K562 (cell line): ENCODE measurements at regions not wholly inside any gene's neighbourhood (a gene's known extent, or its start where the extent isn't known, plus 50 kb on each side); places are given as distances from the start of the nearest gene placed in this dataset.
A peak's percentile ranks its signal among the peaks of the same experiment; 100 is the strongest.

Experiments used
- ATAC-seq: fragments of 200-7000 bp; cut with Tn5 transposase; 3 replicates; pipeline ENCODE4 v1.9.1; 2020; ENCODE audit warnings: moderate library complexity
- BruUV-seq: library from RNA; stranded (reverse); fragments of 400-500 nt; replicated peaks from 2 replicates; lab custom pipeline; 2021; lab: Mats Ljungman, UMichigan
- CTCF ChIA-PET: fragments of 300-600 bp; formaldehyde crosslinking; extraction: SDS; loops from one replicate; lab custom pipeline; 2021; ENCODE audit warnings: low intra/inter-chr PET ratio; lab: Yijun Ruan, JAX
- POLR2A ChIA-PET: fragments of 300-600, 350-650 bp; sonication (Branson Sonifier 250); formaldehyde crosslinking; extraction: SDS; loops from one replicate; lab custom pipeline; 2021; ENCODE audit warnings: antibody characterized with exemption, inconsistent platforms; lab: Yijun Ruan, JAX
- DNase-seq, 4 experiments: peaks; one replicate each; pipeline versions ENCODE4 v3.0.0 to v3.0.0-alpha.2; 2011 to 2018; ENCODE audit warnings: low spot score in 3 of 4, mixed read lengths in 3 of 4; ENCODE audit errors: extremely low read depth in 1 of 4
- FAIRE-seq: peaks from 2 replicates; lab custom pipeline; 2011; peaks lifted over from hg19 to GRCh38; lab: Jason Lieb, UNC
- H2AFZ ChIP-seq: 2 replicates; pipeline ENCODE4 v1.6.0; 2011; ENCODE audit warnings: low read depth, low read length, control low read depth, inconsistent platforms
- H3K27ac ChIP-seq: fragments of 200-600 bp; 3 replicates; pipeline ENCODE4 v1.8.0; 2011; ENCODE audit warnings: low read depth, mild to moderate bottlenecking, control low read depth, inconsistent platforms, low read length, moderate library complexity, mixed read lengths; ENCODE audit errors: extremely low read depth
- H3K27me3 ChIP-seq, 2 experiments: fragments of 300-600 bp in 1 of 2; 2 replicates in 1 of 2; 3 replicates in 1 of 2; pipeline versions ENCODE4 v1.6.0 to v1.8.0; 2011; ENCODE audit warnings: inconsistent platforms in 2 of 2, low read length in 2 of 2, mild to moderate bottlenecking in 1 of 2, mixed read lengths in 1 of 2, moderate library complexity in 1 of 2; ENCODE audit not compliant: control insufficient read depth in 2 of 2, insufficient read depth in 2 of 2
- H3K36me3 ChIP-seq: fragments of 300-600 bp; 3 replicates; pipeline ENCODE4 v1.8.0; 2011; ENCODE audit warnings: mild to moderate bottlenecking, low read length, inconsistent platforms; ENCODE audit not compliant: control insufficient read depth, insufficient read depth
- H3K4me1 ChIP-seq, 2 experiments: fragments of 200-600 bp in 1 of 2; replicated peaks in 1 of 2; 2 replicates in 1 of 2; 3 replicates in 1 of 2; pipeline versions ENCODE4 v1.5.1 to v1.8.0; 2011; ENCODE audit warnings: inconsistent platforms in 2 of 2, low read length in 2 of 2, mild to moderate bottlenecking in 1 of 2, mixed read lengths in 1 of 2, moderate library complexity in 1 of 2; ENCODE audit not compliant: control insufficient read depth in 2 of 2, insufficient read depth in 2 of 2
- H3K4me2 ChIP-seq: 2 replicates; pipeline ENCODE4 v1.6.1; 2011; ENCODE audit warnings: low read length, control low read depth, inconsistent platforms, mixed read lengths; ENCODE audit not compliant: insufficient read depth
- H3K4me3 ChIP-seq: fragments of 200-600 bp; sonication (generic), shearing (Covaris generic); 2 replicates; pipeline ENCODE4 v1.5.1; 2016; ENCODE audit warnings: control low read depth, inconsistent platforms
- H3K79me2 ChIP-seq: fragments of 200-600 bp; 3 replicates; pipeline ENCODE4 v1.8.0; 2011; ENCODE audit warnings: low read length, inconsistent platforms; ENCODE audit not compliant: control insufficient read depth, insufficient read depth
- H3K9ac ChIP-seq, 2 experiments: 2 replicates each; pipeline versions ENCODE4 v1.6.0 to v1.6.1; 2011; ENCODE audit warnings: low read depth in 2 of 2, low read length in 2 of 2, control low read depth in 1 of 2, inconsistent platforms in 1 of 2, mild to moderate bottlenecking in 1 of 2, mixed read lengths in 1 of 2; ENCODE audit not compliant: insufficient read depth in 1 of 2
- H3K9me1 ChIP-seq: one replicate; pipeline ENCODE4 v1.6.0; 2011; ENCODE audit warnings: inconsistent platforms, mild to moderate bottlenecking, low read length, moderate library complexity; ENCODE audit not compliant: control insufficient read depth, insufficient read depth
- H3K9me3 ChIP-seq: replicated peaks from 2 replicates; pipeline ENCODE4 v1.5.1; 2011; ENCODE audit warnings: low read depth, low read length, inconsistent platforms; ENCODE audit not compliant: control insufficient read depth, insufficient read depth
- H4K20me1 ChIP-seq: replicated peaks from 2 replicates; pipeline ENCODE4 v1.6.1; 2011; ENCODE audit warnings: low read length, inconsistent platforms, mixed read lengths; ENCODE audit not compliant: control insufficient read depth, insufficient read depth
- DMBX1 ChIP-seq: fragments of 250-450 bp; sonication (Bioruptor Pico); IDR thresholded peaks from 2 replicates; pipeline ENCODE4 v1.8.0; 2022; ENCODE audit warnings: inconsistent platforms, mild to moderate bottlenecking, moderate library complexity, borderline replicate concordance
- IRF2 ChIP-seq: sonication (generic); formaldehyde crosslinking; IDR thresholded peaks from 2 replicates; pipeline ENCODE4 v1.8.1; 2022; ENCODE audit warnings: mild to moderate bottlenecking, missing genetic modification reagents
- KDM1A ChIP-seq, 2 experiments: fragments of 450-650 bp; IDR thresholded peaks; 2 replicates each; pipeline ENCODE4 v1.6.1; 2016; ENCODE audit warnings: mild to moderate bottlenecking in 2 of 2
- ZNF174 ChIP-seq: fragments of 250-450 bp; sonication (Bioruptor Pico); IDR thresholded peaks from 2 replicates; pipeline ENCODE4 v1.4.0; 2020; ENCODE audit warnings: mild to moderate bottlenecking
- ZNF3 ChIP-seq: fragments of 250-450 bp; sonication (Bioruptor Pico); IDR thresholded peaks from 2 replicates; pipeline ENCODE4 v1.5.0; 2021; ENCODE audit warnings: mild to moderate bottlenecking, moderate library complexity
- ZNF57 ChIP-seq: fragments of 450-650 bp; formaldehyde crosslinking; IDR thresholded peaks from 2 replicates; pipeline ENCODE4 v1.4.0; 2020; ENCODE audit warnings: mild to moderate bottlenecking, moderate library complexity
- WGBS: fragments of 100-300 bp; shearing (Covaris generic); methylation state at CpG from one replicate; pipeline ENCODE4 v1.1.6; 2016; ENCODE audit warnings: low coverage, mixed read lengths; ENCODE audit not compliant: insufficient coverage; ENCODE audit errors: missing lambda C conversion rate; 5-methylcytosine and 5-hydroxymethylcytosine counted together
- in situ Hi-C: fragments of 300-500 bp; cut with MboI; formaldehyde crosslinking; loops from 4 replicates; pipeline ENCODE4 v1.15.0; 2018; ENCODE audit warnings: inconsistent platforms, mixed read lengths
- intact Hi-C: fragments of 100-400 bp; cut with micrococcal nuclease; formaldehyde crosslinking; loops from 2 replicates; pipeline ENCODE4 v1.14.2; 2022
- TF ChIP-seq, protein P1 (sequence below): fragments of 250-450 bp; sonication (Bioruptor Pico); IDR thresholded peaks from 2 replicates; pipeline ENCODE4 v1.8.0; 2022; ENCODE audit warnings: moderate library complexity, mild to moderate bottlenecking, inconsistent platforms

DNA sequence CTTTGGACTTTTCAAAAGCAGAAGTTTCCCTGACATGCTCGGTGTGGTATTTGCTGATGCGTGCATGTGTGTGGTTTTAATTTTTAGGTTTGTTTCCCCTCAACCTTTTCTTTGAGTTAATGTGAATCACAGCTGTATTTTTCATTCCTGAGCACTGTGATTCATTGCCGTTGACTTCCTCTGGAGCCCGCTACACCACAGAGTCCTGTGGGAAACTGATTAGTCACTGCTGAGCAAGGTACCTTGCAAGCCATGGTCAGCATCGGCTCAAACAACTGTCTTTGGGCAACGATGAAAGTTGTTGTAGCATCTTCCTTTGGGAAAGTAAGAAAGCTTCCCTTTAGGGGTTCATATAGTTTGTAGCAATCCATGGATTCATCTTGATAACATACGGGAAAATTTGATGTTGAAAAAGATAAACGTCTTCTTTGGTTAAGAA, 57.5 kb downstream of the RIN2 start:
- CTCF ChIA-PET = no interaction called here
- no peak overlapping the region for H3K9ac ChIP-seq

DNA sequence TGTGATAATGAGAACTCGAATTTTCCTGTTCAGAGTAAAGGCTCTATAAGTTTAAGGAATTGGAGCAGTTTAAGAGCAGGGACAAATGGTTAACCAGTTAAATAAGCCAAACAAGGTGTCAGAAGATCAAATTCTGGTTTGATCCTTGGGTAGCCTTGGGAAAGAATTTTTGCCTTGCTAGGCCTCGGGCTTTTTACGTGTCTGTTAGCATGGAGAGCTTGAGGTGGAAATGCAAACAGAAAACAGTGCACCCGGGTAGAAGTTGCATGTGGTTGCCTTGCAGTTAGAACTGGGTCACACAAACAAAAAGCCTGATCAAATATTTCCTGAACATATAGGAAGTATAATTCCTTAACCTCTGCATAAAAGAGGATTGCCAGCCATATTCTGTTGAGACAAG, 58.3 kb downstream of the RIN2 start:
- H3K27me3 ChIP-seq = no peaks in the 10 kb centered on the region
- H3K4me3 ChIP-seq = no peak overlapping the region
- H2AFZ ChIP-seq = no peak overlapping the region
- POLR2A ChIA-PET = no interaction called here
- H3K4me1 ChIP-seq = no peaks in the 10 kb centered on the region
- BruUV-seq = no TSS peak
- H3K9ac ChIP-seq = no peak overlapping the region
- TF ChIP-seq, protein P1, sequence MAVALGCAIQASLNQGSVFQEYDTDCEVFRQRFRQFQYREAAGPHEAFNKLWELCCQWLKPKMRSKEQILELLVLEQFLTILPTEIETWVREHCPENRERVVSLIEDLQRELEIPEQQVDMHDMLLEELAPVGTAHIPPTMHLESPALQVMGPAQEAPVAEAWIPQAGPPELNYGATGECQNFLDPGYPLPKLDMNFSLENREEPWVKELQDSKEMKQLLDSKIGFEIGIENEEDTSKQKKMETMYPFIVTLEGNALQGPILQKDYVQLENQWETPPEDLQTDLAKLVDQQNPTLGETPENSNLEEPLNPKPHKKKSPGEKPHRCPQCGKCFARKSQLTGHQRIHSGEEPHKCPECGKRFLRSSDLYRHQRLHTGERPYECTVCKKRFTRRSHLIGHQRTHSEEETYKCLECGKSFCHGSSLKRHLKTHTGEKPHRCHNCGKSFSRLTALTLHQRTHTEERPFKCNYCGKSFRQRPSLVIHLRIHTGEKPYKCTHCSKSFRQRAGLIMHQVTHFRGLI (CRISPR knock-in tag) = no peak
- TF ChIP-seq IRF2 (CRISPR knock-in tag) (no peak), ZNF3 (CRISPR knock-in tag) (no peak), ZNF57 (CRISPR knock-in tag) (no peak), DMBX1 (CRISPR knock-in tag) (no peak)
- no peak overlapping the region for H3K27ac ChIP-seq
- H3K9me1 ChIP-seq = no peaks in the 10 kb centered on the region
- no peak for ATAC-seq
- no peaks in the 10 kb centered on the region for H3K36me3 ChIP-seq
- no peak for FAIRE-seq
- H4K20me1 ChIP-seq = no peaks in the 10 kb centered on the region
- no peaks in the 10 kb centered on the region for H3K9me3 ChIP-seq
- DNase-seq = no peak
- H3K79me2 ChIP-seq = no peaks in the 10 kb centered on the region
- CTCF ChIA-PET = no interaction called here
- 0% methylated on average over 4 of the region's 4 CpGs for WGBS
- H3K4me2 ChIP-seq = no peak overlapping the region
- in situ Hi-C loops = no loop called here
- intact Hi-C loops = no loop called here

More for the DNA sequence above, 57.5 kb downstream of the RIN2 start:
- BruUV-seq = no TSS peak
- no peak overlapping the region for H3K27ac ChIP-seq
- intact Hi-C loops (no loop called here), in situ Hi-C loops (no loop called here)
- H3K9me3 ChIP-seq = no peaks in the 10 kb centered on the region
- no peak overlapping the region for H3K4me2 ChIP-seq
- H3K9me1 ChIP-seq = no peaks in the 10 kb centered on the region
- TF ChIP-seq KDM1A (IDR thresholded peaks at IDR 0.05) = 0 out of 4 replicates have a peak, but pooled peaks of 1 of the 2 experiments have one; percentile 23
- TF ChIP-seq ZNF174 (CRISPR knock-in tag) = no peak
- no peaks in the 10 kb centered on the region for H3K36me3 ChIP-seq
- FAIRE-seq = no peak
- H3K4me3 ChIP-seq = no peak overlapping the region
- 0% methylated on average over 8 of the region's 8 CpGs for WGBS
- no peak for ATAC-seq
- no peaks in the 10 kb centered on the region for H3K4me1 ChIP-seq
- no peaks in the 10 kb centered on the region for H3K79me2 ChIP-seq
- DNase-seq = no peak
- H4K20me1 ChIP-seq = no peaks in the 10 kb centered on the region
- POLR2A ChIA-PET = no interaction called here
- no peak overlapping the region for H2AFZ ChIP-seq
- H3K27me3 ChIP-seq = no peaks in the 10 kb centered on the region
